HCT116 (cell line): ENCODE measurements at regions not wholly inside any gene's neighbourhood (a gene's known extent, or its start where the extent isn't known, plus 50 kb on each side); places are given as distances from the start of the nearest gene placed in this dataset.

ENCODE experiments used
- EZH2phosphoT487 ChIP-seq: fragments of 200-600 bp; IDR thresholded peaks from 2 replicates; pipeline ENCODE4 v1.6.1; 2018; ENCODE audit warnings: antibody characterized with exemption, borderline replicate concordance
- JUND ChIP-seq: IDR thresholded peaks from 2 replicates; pipeline ENCODE4 v1.6.1; 2012
- POLR2A ChIP-seq: IDR thresholded peaks from 2 replicates; pipeline ENCODE4 v1.7.0; 2011; ENCODE audit warnings: borderline replicate concordance; ENCODE audit not compliant: insufficient read depth, insufficient read length; ENCODE audit errors: extremely low read depth

- TF ChIP-seq POLR2A, result no peak
- TF ChIP-seq JUND, result no peak
- no peak for TF ChIP-seq EZH2phosphoT487
These were observed 1298.0 kb upstream of the CNTN5 start for GRCh38 chr11:97722721-97723120.
